ENCODE measurements at regions not wholly inside any gene's neighbourhood (a gene's known extent, or its start where the extent isn't known, plus 50 kb on each side); places are given as distances from the start of the nearest gene placed in this dataset.

DNA sequence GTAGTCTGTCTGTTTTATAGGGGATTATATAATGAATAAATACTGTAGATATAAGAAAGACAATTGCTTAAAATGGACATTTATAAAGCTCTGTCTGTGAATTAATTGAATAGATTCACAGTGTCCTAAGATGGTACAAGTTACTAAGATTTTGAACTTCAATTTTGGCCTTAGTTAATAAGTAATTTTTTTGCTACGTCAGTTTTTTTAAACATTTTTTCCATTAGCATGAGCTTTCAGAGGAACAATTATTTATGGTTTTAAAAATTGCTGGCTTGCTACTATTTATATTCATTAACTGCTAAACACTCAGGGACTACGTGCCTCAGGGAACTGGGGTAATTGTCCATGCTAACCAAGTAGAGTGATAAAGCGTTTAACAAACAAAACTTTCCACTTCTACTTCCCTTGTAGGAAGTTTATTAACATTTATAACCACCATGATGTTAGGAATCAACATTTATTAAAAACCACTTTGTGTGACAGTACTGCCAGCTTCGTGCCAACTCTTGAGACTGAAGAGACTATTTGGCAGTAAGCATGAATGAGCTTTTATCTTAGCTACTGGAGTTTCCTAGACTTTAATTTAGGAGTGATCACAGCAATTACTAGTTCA lies 65.4 kb upstream of the PTGS2 start:
- DNase-seq (ENCODE audit: low spot score), result no peak
- H3K36me3 ChIP-seq (replicated peaks in 1 of 2; ENCODE audit: control insufficient read depth in 1 of 2, insufficient read depth in 2 of 2, low read length in 2 of 2), result no peaks in the 10 kb centered on the region
- intact Hi-C loops (cut with micrococcal nuclease; ENCODE audit: unreplicated experiment) (no loop called here), in situ Hi-C loops (cut with HindIII; ENCODE audit: extremely low pct_ligation_motif_present, low pct_unique_long_range_greater_than_20kb) (no loop called here)
- H2AFZ ChIP-seq (ENCODE audit: low read length), result no peak overlapping the region
- no peak for TF ChIP-seq RAD21 (CRISPR knock-in tag; IDR thresholded peaks at IDR 0.05)
- TF ChIP-seq, protein P1, sequence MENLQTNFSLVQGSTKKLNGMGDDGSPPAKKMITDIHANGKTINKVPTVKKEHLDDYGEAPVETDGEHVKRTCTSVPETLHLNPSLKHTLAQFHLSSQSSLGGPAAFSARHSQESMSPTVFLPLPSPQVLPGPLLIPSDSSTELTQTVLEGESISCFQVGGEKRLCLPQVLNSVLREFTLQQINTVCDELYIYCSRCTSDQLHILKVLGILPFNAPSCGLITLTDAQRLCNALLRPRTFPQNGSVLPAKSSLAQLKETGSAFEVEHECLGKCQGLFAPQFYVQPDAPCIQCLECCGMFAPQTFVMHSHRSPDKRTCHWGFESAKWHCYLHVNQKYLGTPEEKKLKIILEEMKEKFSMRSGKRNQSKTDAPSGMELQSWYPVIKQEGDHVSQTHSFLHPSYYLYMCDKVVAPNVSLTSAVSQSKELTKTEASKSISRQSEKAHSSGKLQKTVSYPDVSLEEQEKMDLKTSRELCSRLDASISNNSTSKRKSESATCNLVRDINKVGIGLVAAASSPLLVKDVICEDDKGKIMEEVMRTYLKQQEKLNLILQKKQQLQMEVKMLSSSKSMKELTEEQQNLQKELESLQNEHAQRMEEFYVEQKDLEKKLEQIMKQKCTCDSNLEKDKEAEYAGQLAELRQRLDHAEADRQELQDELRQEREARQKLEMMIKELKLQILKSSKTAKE (CRISPR knock-in tag; IDR thresholded peaks at IDR 0.05; ENCODE audit: borderline replicate concordance), result no peak
- no peak for TF ChIP-seq ZNF839 (CRISPR knock-in tag; IDR thresholded peaks at IDR 0.05; ENCODE audit: borderline replicate concordance)
- no peak for TF ChIP-seq KDM6A (CRISPR knock-in tag; IDR thresholded peaks at IDR 0.05; ENCODE audit: low read depth)
- TF ChIP-seq FOXO1 (CRISPR knock-in tag; IDR thresholded peaks at IDR 0.05), result no peak
- TF ChIP-seq MAFK (conservative IDR thresholded peaks at IDR 0.05 in 1 of 2, IDR thresholded peaks at IDR 0.05 in 1 of 2; ENCODE audit: low read length in 2 of 2), result peak in 1 of 2 experiments; percentile 60; a peak in 2 of 4 replicates
- TF ChIP-seq TARDBP (CRISPR knock-in tag; IDR thresholded peaks at IDR 0.05), result no peak
- no peak overlapping the region for H3K27ac ChIP-seq (ENCODE audit: extremely low read length, insufficient read depth, low read length)
- peaks cover 16% of the 10 kb centered on the region; the same call in 1 of the 2 replicates for H3K9me3 ChIP-seq (ENCODE audit: low read length)
- FAIRE-seq, result no peak
- H3K4me3 ChIP-seq (replicated peaks in 1 of 3; ENCODE audit: insufficient read depth in 1 of 3, low read depth in 2 of 3, low read length in 3 of 3), result no peak overlapping the region
- POLR2A ChIA-PET, result no interaction called here
- H3K4me1 ChIP-seq (ENCODE audit: insufficient read depth, low read length), result no peaks in the 10 kb centered on the region
- no peaks in the 10 kb centered on the region for H3K27me3 ChIP-seq (ENCODE audit: control insufficient read depth in 1 of 2, insufficient read depth in 2 of 2, low read length in 2 of 2)
- ATAC-seq, result no peak
- no TSS peak for BruUV-seq (replicated peaks)
- WGBS (ENCODE audit: low lambda C conversion rate), result 3% methylated on average over 4 of the region's 4 CpGs
- no peaks in the 10 kb centered on the region for H4K20me1 ChIP-seq (ENCODE audit: insufficient read depth, low read length)
- H3K4me2 ChIP-seq (ENCODE audit: low read depth, low read length), result no peak overlapping the region
- CTCF ChIA-PET (ENCODE audit: low intra/inter-chr PET ratio, low total read pairs), result no interaction called here
- no peak overlapping the region for H3K9ac ChIP-seq (ENCODE audit: insufficient read depth, low read depth, low read length)
- no peaks in the 10 kb centered on the region for H3K79me2 ChIP-seq (ENCODE audit: insufficient read depth, low read length)

DNA sequence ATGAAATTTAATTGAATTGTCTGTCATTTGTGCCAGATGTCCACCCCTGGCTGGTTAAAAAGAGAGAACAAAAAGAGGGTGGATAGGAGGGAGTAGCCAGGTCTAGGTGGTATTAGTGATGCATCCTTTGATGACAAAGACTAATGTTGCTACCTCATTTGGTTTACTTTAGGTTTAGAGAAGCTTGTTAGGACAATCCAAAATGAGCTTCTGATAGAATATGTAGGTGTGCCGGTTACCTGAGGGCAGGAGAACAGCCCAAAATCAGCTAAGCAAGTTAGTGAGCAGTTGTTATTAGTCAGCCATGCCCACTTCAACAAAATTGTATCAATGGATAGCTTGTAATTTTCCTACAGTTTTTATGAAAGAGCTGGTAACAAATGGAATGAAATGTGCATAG lies 61.4 kb upstream of the PTGS2 start:
- no peak overlapping the region for H3K9ac ChIP-seq (ENCODE audit: insufficient read depth, low read depth, low read length)
- H4K20me1 ChIP-seq (ENCODE audit: insufficient read depth, low read length), result no peaks in the 10 kb centered on the region
- no TSS peak for BruUV-seq (replicated peaks)
- 8% methylated on average over 1 of the region's 1 CpG for WGBS (ENCODE audit: low lambda C conversion rate)
- no peaks in the 10 kb centered on the region for H3K27me3 ChIP-seq (ENCODE audit: control insufficient read depth in 1 of 2, insufficient read depth in 2 of 2, low read length in 2 of 2)
- H3K4me2 ChIP-seq (ENCODE audit: low read depth, low read length), result no peak overlapping the region
- H3K27ac ChIP-seq (ENCODE audit: extremely low read length, insufficient read depth, low read length), result no peak overlapping the region
- in situ Hi-C loops (cut with HindIII; ENCODE audit: extremely low pct_ligation_motif_present, low pct_unique_long_range_greater_than_20kb), result no loop called here
- no peaks in the 10 kb centered on the region for H3K4me1 ChIP-seq (ENCODE audit: insufficient read depth, low read length)
- ATAC-seq (no peak), FAIRE-seq (no peak), DNase-seq (ENCODE audit: low spot score) (no peak)
- no peak overlapping the region for H3K4me3 ChIP-seq (replicated peaks in 1 of 3; ENCODE audit: insufficient read depth in 1 of 3, low read depth in 2 of 3, low read length in 3 of 3)
- no peaks in the 10 kb centered on the region for H3K79me2 ChIP-seq (ENCODE audit: insufficient read depth, low read length)
- intact Hi-C loops (cut with micrococcal nuclease; ENCODE audit: unreplicated experiment), result no loop called here
- POLR2A ChIA-PET, result no interaction called here
- H3K9me3 ChIP-seq (ENCODE audit: low read length), result no peaks in the 10 kb centered on the region
- CTCF ChIA-PET (ENCODE audit: low intra/inter-chr PET ratio, low total read pairs), result no interaction called here
- no peaks in the 10 kb centered on the region for H3K36me3 ChIP-seq (replicated peaks in 1 of 2; ENCODE audit: control insufficient read depth in 1 of 2, insufficient read depth in 2 of 2, low read length in 2 of 2)
- H2AFZ ChIP-seq (ENCODE audit: low read length), result no peak overlapping the region
- TF ChIP-seq MED1 (CRISPR knock-in tag; IDR thresholded peaks at IDR 0.05), result no peak
- TF ChIP-seq PCBP2 (optimal IDR thresholded peaks at IDR 0.05; ENCODE audit: low read depth, low read length, poor library complexity, severe bottlenecking), result no peak
- TF ChIP-seq ZBTB3 (CRISPR knock-in tag; IDR thresholded peaks at IDR 0.05; ENCODE audit: borderline replicate concordance, low read depth), result no peak
- TF ChIP-seq, protein P2, sequence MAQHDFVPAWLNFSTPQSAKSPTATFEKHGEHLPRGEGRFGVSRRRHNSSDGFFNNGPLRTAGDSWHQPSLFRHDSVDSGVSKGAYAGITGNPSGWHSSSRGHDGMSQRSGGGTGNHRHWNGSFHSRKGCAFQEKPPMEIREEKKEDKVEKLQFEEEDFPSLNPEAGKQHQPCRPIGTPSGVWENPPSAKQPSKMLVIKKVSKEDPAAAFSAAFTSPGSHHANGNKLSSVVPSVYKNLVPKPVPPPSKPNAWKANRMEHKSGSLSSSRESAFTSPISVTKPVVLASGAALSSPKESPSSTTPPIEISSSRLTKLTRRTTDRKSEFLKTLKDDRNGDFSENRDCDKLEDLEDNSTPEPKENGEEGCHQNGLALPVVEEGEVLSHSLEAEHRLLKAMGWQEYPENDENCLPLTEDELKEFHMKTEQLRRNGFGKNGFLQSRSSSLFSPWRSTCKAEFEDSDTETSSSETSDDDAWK (CRISPR knock-in tag; IDR thresholded peaks at IDR 0.05), result no peak
- TF ChIP-seq, protein P3, sequence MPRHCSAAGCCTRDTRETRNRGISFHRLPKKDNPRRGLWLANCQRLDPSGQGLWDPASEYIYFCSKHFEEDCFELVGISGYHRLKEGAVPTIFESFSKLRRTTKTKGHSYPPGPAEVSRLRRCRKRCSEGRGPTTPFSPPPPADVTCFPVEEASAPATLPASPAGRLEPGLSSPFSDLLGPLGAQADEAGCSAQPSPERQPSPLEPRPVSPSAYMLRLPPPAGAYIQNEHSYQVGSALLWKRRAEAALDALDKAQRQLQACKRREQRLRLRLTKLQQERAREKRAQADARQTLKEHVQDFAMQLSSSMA (CRISPR knock-in tag; IDR thresholded peaks at IDR 0.05), result no peak
